Kidney (tissue), 13 donors: ENCODE measurements at regions not wholly inside any gene's neighbourhood (a gene's known extent, or its start where the extent isn't known, plus 50 kb on each side); places are given as distances from the start of the nearest gene placed in this dataset.

ENCODE experiments used
- DNase-seq, 5 donors: peaks; one replicate each; pipeline ENCODE4 v3.0.0-alpha.2; 2013 to 2020
- FAIRE-seq: peaks from 2 replicates; lab custom pipeline; 2012; peaks lifted over from hg19 to GRCh38; lab: Jason Lieb, UNC
- H3K27ac ChIP-seq, 2 donors: one replicate each; pipeline ENCODE4 v1.7.0; 2013; ENCODE audit warnings: low read depth in 2 of 2, low read length in 2 of 2, inconsistent platforms in 1 of 2
- H3K27me3 ChIP-seq: one replicate; pipeline ENCODE4 v1.7.1; 2013; ENCODE audit warnings: low read length, inconsistent platforms; ENCODE audit not compliant: control insufficient read depth, insufficient read depth
- H3K36me3 ChIP-seq, 3 donors: one replicate each; pipeline versions ENCODE4 v1.7.0 to v1.7.1; 2013; ENCODE audit warnings: low read length in 3 of 3, control low read depth in 1 of 3, inconsistent platforms in 1 of 3; ENCODE audit not compliant: insufficient read depth in 3 of 3, control insufficient read depth in 2 of 3
- H3K4me1 ChIP-seq, 3 donors: one replicate each; pipeline versions ENCODE4 v1.7.0 to v1.7.1; 2013; ENCODE audit warnings: low read length in 3 of 3, inconsistent platforms in 1 of 3, low read depth in 1 of 3; ENCODE audit not compliant: control insufficient read depth in 2 of 3, insufficient read depth in 2 of 3
- H3K4me3 ChIP-seq, 3 donors: one replicate each; pipeline versions ENCODE4 v1.7.0 to v1.8.1; 2013; ENCODE audit warnings: low read length in 3 of 3, control low read depth in 1 of 3, inconsistent platforms in 1 of 3
- H3K9ac ChIP-seq, 3 donors: one replicate each; pipeline versions ENCODE4 v1.7.0 to v1.7.1; 2013; ENCODE audit warnings: low read length in 3 of 3, control low read depth in 1 of 3, inconsistent platforms in 1 of 3
- H3K9me3 ChIP-seq, 3 donors: one replicate each; pipeline versions ENCODE4 v1.7.0 to v1.7.1; 2013; ENCODE audit warnings: low read length in 3 of 3, control low read depth in 1 of 3, inconsistent platforms in 1 of 3; ENCODE audit not compliant: control insufficient read depth in 2 of 3, insufficient read depth in 1 of 3
- CTCF ChIP-seq: IDR thresholded peaks from 3 replicates; pipeline ENCODE4 v1.5.1; 2012; ENCODE audit warnings: mild to moderate bottlenecking, moderate library complexity, borderline replicate concordance; ENCODE audit not compliant: insufficient read depth; ENCODE audit errors: extremely low read depth
- intact Hi-C: fragments of 100-400 bp; cut with DNase I; formaldehyde crosslinking; loops from one replicate; pipeline ENCODE4 v1.11.1; 2022
- donor health status: control.
- donor health status: control.
- donor health status: control.
- donor health status: control.
- donor health status: control.
- donor health status: DM: yes; HTN: yes; CAD: no.
- donor health status: Normal renal cell carcinoma (clear cell type).

- Histone ChIP-seq H3K4me3 (no peak overlapping the region), H3K36me3 (no peaks in the 10 kb centered on the region), H3K27ac (no peak overlapping the region), H3K4me1 (no peaks in the 10 kb centered on the region), H3K9me3 (peaks cover 0 to 6% (median 0%) of the 10 kb centered on the region in 3 donors), H3K9ac (no peak overlapping the region), H3K27me3 (no peaks in the 10 kb centered on the region)
- intact Hi-C loops: no loop called here
- DNase-seq (peak in 1 of 5 donors; percentile 66), FAIRE-seq (no peak)
- TF ChIP-seq CTCF: no peak
Measured at GRCh38 chr22:49692499-49693225, 135.0 kb downstream of the BRD1 start.

DNA sequence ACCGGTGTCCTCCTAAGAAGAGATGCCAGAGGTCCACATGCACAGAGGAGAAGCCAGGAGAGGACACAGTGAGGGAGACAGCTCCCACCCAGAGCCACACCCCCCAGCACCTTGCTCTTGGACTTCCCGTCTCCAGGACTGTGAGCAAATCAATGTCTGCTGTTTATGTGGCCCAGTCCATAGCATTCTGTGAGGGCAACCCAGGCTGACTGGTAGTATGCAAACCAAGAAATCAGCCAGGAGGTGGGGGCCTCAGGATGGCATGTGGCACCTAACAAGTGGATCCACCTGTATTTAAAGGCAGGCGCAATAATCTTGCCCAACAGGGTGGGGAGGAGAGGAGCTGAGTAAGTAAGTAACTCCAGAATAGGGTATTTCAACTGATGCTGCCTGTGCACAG lies 136.4 kb downstream of the BRD1 start:
- peak in 1 of 5 donors; percentile 22 for DNase-seq
- Histone ChIP-seq H3K9me3 (peaks cover 0 to 6% (median 0%) of the 10 kb centered on the region in 3 donors), H3K36me3 (no peaks in the 10 kb centered on the region), H3K4me3 (no peak overlapping the region), H3K27me3 (no peaks in the 10 kb centered on the region), H3K9ac (no peak overlapping the region), H3K27ac (no peak overlapping the region), H3K4me1 (no peaks in the 10 kb centered on the region)
- intact Hi-C loops: no loop called here
- no peak for TF ChIP-seq CTCF
- no peak for FAIRE-seq

GRCh38 chr22:49690454-49690853 lies 137.2 kb downstream of the BRD1 start:
- TF ChIP-seq CTCF: no peak
- Histone ChIP-seq H3K9me3 (peaks cover 0 to 6% (median 0%) of the 10 kb centered on the region in 3 donors), H3K27ac (no peak overlapping the region), H3K4me3 (no peak overlapping the region), H3K4me1 (no peaks in the 10 kb centered on the region), H3K9ac (no peak overlapping the region), H3K36me3 (no peaks in the 10 kb centered on the region), H3K27me3 (no peaks in the 10 kb centered on the region)
- intact Hi-C loops: no loop called here
- FAIRE-seq (no peak), DNase-seq (no peak)
